ENCODE measurements at regions not wholly inside any gene's neighbourhood (a gene's known extent, or its start where the extent isn't known, plus 50 kb on each side); places are given as distances from the start of the nearest gene placed in this dataset.

DNA sequence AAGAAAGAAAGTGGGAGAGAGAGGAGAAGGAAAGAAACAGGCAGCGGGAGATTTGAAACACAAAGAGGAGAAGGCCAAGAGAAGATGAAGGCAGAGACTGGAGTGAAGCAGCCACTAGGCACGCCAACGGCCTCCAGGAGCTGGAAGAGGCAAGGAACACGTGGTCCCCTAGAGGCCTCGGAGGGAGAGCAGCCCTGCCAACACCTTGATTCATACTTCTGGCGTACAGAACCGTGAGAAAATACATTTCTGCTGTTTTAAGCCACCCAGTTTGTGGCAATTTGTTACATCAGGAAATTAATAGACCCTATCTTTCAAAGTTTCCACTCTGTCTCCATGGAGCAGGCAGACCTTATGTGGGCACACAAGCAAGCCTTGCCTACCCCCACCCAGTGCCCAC lies 133.4 kb downstream of the ACTL7B start:
- Histone ChIP-seq H3K27me3 (ENCODE audit: insufficient read depth) (no peaks in the 10 kb centered on the region), H4K20me1 (replicated peaks; ENCODE audit: insufficient read depth) (no peaks in the 10 kb centered on the region), H3K4me3 (no peak overlapping the region), H3K4me2 (no peak overlapping the region), H3K9me2 (ENCODE audit: insufficient read depth) (peaks cover 8% of the 10 kb centered on the region; the same call in 1 of the 2 replicates), H3K27ac (ENCODE audit: low read depth) (no peak overlapping the region), H3K36me3 (ENCODE audit: insufficient read depth) (no peaks in the 10 kb centered on the region), H3K79me2 (replicated peaks; ENCODE audit: insufficient read depth) (no peaks in the 10 kb centered on the region), H3F3A (replicated peaks; ENCODE audit: low read depth) (no peaks in the 10 kb centered on the region), H2AFZ (no peak overlapping the region), H3K4me1 (ENCODE audit: insufficient read depth) (no peaks in the 10 kb centered on the region)
- no peak for ATAC-seq
- no peak overlapping the region for H3K4me3 Mint-ChIP-seq
- no peaks in the 10 kb centered on the region for H3K36me3 Mint-ChIP-seq (ENCODE audit: low read depth)
- no peak overlapping the region for H3K27ac Mint-ChIP-seq
- TF ChIP-seq ZNF462 (CRISPR knock-in tag; IDR thresholded peaks at IDR 0.05) (no peak), CTCF (conservative IDR thresholded peaks at IDR 0.05; ENCODE audit: low read depth in 2 of 2) (no peak), EZH2phosphoT487 (IDR thresholded peaks at IDR 0.05; ENCODE audit: unreplicated experiment) (no peak), REST (IDR thresholded peaks at IDR 0.05; ENCODE audit: unreplicated experiment) (no peak), EZH2 (IDR thresholded peaks at IDR 0.05; ENCODE audit: low read depth, unreplicated experiment) (no peak), STAT1 (IDR thresholded peaks at IDR 0.05; ENCODE audit: unreplicated experiment) (no peak), ZNF331 (CRISPR knock-in tag; IDR thresholded peaks at IDR 0.05; ENCODE audit: low read depth) (no peak), ZNF114 (CRISPR knock-in tag; IDR thresholded peaks at IDR 0.05) (no peak), JUNB (IDR thresholded peaks at IDR 0.05; ENCODE audit: unreplicated experiment) (no peak), CREB1 (CRISPR knock-in tag; IDR thresholded peaks at IDR 0.05; ENCODE audit: low read depth) (no peak), NANOG (IDR thresholded peaks at IDR 0.05; ENCODE audit: borderline replicate concordance) (no peak), POLR2AphosphoS5 (IDR thresholded peaks at IDR 0.05; ENCODE audit: low read depth) (no peak)
- TF ChIP-seq, protein P1, sequence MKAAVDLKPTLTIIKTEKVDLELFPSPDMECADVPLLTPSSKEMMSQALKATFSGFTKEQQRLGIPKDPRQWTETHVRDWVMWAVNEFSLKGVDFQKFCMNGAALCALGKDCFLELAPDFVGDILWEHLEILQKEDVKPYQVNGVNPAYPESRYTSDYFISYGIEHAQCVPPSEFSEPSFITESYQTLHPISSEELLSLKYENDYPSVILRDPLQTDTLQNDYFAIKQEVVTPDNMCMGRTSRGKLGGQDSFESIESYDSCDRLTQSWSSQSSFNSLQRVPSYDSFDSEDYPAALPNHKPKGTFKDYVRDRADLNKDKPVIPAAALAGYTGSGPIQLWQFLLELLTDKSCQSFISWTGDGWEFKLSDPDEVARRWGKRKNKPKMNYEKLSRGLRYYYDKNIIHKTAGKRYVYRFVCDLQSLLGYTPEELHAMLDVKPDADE (IDR thresholded peaks at IDR 0.05): no peak
- peaks cover 5% of the 10 kb centered on the region; the same call in 1 of the 3 replicates for H3K4me1 Mint-ChIP-seq
- no peak for DNase-seq (ENCODE audit: low spot score)
- H3K9me3 Mint-ChIP-seq: 0 out of 3 replicates have a peak, but pooled peaks cover under 1% of the 10 kb centered on the region
- no peaks in the 10 kb centered on the region for H3K27me3 Mint-ChIP-seq (ENCODE audit: insufficient read depth, low read depth, poor library complexity)

All from GM23338 (cell line).